T-helper 1 cell treated with Interleukin-12 subunit alpha and Interleukin-12 subunit beta and Interleukin-4 antibody, amounts not matched to agents 30 ng/mL and 1 ng/mL, for 36 hours (primary cell): ENCODE measurements at regions not wholly inside any gene's neighbourhood (a gene's known extent, or its start where the extent isn't known, plus 50 kb on each side); places are given as distances from the start of the nearest gene placed in this dataset.
"Not testable (repeated sequence)": the region's sequence is repeated elsewhere in the genome, so short reads cannot be mapped to it uniquely, and the experiment has no call there.

Experiments
- intact Hi-C: fragments of 100-400 bp; cut with micrococcal nuclease; formaldehyde crosslinking; loops from one replicate; pipeline ENCODE4 v1.15.1; 2024

DNA sequence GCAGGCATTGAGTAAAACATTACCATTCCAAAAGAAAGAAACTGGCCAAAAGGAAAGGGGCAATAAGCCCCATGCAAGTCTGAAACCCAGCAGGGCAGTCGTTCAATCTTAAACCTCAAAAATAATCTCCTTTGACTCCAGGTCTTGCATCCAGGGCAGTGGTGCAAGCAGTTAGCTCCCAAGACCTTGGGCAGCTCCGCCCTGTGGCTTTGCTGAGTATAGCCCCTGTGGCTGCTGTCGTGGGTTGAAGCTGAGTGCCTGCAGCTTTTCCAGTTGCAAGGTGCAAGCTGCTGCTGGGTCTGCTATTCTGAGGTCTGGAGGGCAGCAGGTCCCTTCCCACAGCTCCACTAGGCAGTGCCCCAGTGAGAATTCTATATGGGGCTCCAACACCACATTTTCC is 580.1 kb upstream of the AUTS2 start:
- intact Hi-C loops: no loop called here

DNA sequence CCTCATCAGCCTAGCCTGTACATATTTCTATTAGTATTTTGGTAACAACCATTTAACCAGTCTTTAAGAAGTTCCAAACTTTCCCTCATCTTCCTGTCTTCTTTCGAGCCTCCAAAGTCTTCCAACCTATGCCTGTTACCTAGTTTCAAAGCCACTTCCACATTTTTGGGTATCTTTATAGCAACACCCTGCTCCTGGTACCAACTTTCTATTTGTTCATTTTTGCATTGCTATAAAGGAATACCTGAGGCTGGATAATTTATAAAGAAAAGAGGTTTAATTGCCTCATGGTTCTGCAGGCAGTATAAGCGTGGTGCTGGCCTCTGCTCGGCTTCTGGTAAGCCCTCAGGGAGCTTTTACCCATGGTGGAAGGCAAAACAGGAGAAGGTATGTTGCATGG is 578.8 kb upstream of the AUTS2 start:
- intact Hi-C loops: no loop called here

DNA sequence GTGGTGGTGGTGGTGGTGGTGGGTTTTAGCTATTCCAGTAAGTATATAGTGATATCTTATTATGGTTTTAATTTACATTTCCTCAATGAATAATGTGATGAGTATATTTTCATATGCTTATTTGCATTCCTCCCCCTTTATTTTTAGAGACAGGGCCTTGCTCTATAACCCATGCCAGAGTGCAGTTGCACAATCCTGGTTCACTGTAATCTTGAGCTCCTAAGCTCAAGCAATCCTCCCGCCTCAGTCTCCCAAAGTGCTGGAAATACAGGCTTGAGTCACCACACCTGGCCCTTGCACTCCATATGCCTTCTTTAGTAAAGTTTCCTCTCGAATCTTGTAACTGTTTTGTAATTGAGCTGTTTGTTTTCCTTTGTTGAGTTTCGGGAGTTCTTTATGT is 577.7 kb upstream of the AUTS2 start:
- intact Hi-C loops: no loop called here

DNA sequence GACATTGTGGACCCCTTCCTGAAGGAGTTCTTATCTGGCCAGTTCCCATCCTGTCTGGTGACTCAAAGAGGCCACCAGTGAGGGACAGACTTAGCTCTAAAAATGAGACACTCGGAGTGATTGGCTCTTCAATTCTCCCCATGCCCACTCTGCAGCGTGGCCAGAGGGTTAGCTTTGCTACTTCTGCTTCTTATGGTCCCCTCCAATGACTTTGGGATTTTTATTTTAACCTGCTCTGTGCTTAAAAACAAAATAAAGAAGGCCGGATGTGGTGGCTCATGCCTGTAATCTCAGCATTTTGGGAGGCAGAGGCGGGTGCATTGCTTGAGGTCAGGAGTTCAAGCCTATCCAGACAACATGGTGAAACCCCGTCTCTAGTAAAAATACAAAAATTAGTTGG is 573.0 kb upstream of the AUTS2 start:
- intact Hi-C loops: no loop called here

DNA sequence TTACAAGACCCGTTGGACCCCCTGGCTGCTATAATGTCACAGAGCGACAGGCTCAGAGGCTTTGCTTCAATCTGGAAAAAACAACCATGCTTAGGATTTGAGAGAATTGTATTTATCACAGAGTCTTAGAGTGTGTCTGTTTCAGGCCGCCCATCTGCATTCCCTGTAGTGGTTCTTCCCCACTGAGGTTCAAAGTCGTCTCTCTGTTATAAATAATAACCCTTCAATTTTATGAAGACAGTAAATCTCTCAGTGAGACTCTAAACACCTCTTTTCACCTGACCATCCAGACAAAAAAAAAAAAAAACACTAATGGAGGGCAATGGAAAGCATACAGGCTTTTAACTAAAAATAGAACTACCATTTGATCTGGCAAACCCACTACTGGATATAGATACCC is 565.4 kb upstream of the AUTS2 start:
- intact Hi-C loops: no loop called here

DNA sequence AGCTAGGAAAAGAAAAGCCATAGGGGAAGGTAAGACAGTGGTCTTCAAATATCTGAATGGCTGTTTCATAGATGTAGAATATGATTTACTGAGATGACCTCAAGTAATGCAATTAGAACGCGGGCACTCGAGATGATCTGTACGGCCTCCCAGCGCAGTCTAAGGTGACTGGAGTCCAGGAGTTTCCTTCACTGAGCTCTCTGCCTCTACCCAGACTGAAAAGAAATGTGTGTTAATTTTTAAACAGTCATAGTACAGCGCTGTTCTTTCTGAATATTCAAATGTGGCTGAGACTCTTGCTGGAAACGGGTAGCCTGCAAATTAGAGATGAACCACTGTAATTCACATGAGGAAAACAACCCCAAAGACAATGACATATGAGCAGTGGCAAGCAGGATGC is 562.4 kb upstream of the AUTS2 start:
- intact Hi-C loops: no loop called here

DNA sequence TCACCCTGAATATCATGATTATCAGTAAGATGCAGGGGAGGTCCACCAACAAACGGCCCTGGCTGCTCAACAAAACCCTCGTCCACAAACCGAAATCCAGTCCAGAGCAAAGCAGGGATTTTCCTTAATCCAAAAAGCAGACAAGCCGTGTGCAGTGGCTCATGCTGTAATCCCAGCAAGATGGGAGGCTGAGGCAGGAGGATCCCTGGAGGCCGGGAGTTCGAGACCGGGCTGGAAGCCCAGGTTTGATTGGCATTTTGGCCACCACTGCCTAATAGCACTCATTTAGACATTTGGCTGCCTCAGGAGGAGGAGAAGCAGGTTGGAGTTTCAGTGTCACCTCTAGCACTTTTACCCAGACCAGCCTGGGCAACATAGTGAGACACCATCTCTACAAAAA is 562.0 kb upstream of the AUTS2 start:
- intact Hi-C loops: no loop called here

DNA sequence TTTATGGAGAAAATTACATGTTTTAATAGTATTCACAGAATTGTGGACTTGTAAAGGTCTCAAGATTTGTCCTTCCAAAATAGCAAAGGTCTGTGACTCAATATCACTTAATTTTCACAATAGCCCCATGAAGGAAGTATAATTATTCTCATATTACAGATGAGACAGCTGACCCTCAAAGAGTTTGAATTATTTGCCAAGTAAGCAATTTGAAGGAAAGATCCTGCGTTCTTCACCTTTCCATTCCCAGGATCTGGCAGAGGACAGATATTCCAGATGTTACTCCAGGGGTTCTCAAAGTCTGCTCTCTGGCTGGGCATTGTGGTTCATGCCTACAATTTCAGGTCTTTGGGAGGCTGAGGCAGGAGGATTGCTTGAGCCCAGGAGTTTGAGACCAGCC is 559.4 kb upstream of the AUTS2 start:
- intact Hi-C loops: no loop called here

DNA sequence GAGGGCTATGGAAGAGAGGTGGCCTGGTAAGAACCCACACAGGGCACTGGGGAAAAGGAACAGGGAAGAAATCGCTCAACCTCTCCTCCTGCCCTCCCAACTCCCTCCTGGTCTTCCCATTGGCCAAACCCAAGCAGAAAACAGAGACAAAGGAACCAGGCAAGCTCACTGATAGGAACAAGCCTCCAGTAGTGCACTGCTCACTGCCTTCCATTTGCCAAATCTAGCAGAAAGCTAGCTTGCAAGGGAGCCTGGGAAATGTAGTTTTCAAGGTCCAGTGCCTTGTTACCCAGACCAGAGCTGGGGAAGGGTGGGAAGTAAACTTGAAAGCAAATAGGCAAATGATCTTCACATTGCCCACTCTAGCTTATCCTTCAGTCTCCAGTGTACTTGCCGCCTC is 556.1 kb upstream of the AUTS2 start:
- intact Hi-C loops: no loop called here

DNA sequence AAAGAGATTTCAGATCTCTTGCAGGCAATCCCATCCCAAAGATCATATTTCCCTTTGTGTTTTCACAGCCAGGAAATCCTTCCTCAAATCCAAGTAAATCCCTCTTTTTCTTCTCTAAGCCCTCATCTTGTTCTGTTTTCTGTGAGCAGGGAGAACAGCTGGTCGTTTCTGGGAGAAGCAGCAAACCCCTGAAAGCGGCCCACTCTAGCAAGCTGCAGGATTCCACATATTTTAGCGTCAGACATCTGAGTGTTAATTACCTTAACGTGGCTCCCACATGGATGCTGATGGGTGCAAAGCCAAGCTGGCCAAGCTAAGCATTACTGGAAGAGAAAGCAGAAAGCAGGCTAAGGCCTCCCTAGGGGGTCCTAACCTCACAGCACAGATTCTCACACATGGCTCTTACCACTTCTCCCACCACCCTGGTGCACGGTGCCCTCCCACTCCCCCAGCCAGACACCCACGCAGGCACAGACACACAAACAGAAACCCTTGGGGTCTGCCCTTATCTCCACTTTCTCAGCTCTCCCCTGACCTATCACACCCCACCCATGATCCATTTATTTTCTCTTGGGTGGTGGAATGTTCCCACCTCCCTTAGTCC is 551.0 kb upstream of the AUTS2 start:
- intact Hi-C loops: no loop called here

DNA sequence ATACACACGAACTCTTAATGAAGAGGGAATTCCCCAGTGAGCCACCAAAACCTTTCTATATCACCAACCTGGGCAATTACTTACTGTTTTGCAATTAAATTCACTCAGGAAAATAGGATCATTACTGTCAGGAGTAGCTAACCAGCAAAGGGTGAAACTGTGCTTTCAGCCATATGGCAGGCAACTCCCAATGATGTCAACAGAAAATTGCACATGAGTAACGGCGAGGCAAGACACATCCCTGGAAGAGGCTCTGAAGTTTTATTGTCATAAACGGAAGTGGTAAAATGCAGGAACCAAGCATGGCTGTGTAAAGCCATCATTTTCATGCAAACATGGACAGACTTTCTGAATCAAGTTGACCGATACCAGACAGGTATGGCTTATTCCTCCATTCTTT is 548.9 kb upstream of the AUTS2 start:
- intact Hi-C loops: no loop called here

DNA sequence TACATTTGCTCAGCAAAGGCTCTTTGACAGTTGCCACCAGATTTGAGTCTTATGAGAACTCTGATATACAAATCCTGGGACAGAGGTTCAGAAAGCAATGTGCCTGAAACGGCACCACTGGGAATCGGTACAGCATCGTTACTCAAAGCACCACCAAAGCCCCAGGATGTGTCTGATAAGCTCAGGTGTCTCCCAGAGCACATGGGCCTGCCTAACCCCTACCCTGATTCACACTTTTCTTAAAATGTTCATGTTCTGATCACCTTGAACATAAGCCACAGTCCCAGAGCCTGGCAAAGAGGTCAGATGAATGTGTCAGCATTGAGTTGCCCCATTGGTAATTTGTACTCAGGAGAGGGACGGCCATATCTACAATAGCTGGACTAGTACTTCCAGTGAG is 545.8 kb upstream of the AUTS2 start:
- intact Hi-C loops: no loop called here

DNA sequence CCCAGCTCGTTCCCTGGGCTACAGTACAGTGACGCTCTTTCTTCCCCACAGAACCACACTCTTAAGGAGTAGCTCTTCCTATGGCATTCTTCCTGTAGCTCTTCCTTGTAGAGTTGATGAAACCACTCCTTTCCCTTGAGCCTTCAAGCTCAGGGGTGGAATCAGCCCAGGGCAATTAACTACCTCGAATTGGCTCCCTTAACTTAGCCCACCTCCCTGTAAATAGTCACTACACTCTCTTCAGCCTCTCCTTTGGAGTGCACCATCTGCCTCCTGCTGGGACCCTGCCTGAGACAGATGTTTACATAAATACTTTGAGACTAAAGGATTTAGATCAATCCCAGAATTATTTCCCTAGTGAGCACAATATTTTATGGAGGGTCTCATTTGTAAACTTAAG is 537.8 kb upstream of the AUTS2 start:
- intact Hi-C loops: no loop called here

DNA sequence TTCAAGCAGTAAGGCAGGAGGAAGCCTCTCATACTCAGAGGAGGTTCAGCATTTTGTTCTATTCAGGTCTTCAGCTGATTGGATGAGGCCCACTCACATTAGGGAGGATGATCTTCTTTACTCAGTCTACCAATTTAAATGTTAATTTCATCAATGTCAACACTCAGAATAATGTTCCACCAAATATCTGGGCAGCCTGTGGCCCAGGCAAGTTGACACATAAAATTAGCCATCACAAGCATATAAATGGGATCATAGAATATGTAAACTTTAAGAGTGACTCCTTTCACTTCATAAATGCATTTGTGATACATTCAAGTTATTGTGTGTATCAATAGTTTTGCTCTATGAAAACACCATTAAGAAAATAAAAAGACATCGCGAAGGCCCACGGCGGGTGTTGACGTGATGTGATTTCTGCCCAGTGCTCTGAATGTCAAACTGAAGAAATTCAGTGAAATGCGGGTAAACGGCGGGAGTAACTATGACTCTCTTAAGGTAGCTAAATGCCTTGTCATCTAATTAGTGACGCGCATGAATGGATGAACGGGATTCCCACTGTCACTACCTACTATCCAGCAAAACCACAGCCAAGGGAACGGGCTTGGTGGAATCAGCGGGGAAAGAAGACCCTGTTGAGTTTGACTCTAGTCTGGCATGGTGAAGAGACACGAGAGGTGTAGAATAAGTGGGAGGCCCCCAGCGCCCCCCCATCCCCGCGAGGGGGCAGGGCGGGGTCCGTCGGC is 536.1 kb upstream of the AUTS2 start:
- intact Hi-C loops: no loop called here

DNA sequence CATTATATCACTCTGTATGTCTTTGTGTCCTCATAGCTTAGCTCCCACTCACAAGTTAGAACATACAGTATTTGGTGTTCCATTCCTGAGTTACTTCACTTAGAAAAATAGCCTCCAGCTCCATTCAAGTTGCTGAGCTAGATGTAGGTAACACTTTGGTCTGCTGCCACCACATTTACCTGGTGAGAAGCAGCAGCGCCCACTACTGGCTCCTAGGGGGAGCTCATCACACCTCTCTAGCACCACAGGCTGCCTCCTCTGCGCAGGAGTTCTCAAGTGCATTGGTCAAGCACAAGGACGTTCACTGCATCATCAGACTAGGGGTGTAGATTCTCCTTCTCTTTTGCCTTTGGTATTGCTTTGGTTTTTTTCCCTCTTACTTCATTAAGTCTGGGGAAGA is 530.9 kb upstream of the AUTS2 start:
- intact Hi-C loops: no loop called here

DNA sequence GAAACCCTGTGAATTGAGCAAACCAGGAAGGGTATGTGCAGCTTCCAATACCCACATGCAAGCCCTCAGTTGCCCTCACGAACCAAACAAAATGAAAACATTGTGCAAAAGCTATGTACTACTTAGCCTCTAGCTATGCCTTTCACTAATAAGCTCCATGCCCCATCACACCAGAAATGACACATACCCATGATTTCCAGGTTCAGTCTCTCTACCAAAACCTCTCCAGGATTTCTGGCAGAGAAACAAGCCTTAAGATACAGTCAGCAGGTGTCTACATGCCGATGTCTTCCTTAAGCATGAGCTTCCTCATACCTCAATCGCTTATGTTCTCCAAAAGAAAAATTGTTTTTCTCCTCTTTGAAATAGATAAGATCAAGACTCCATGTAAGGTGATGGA is 527.8 kb upstream of the AUTS2 start:
- intact Hi-C loops: no loop called here

DNA sequence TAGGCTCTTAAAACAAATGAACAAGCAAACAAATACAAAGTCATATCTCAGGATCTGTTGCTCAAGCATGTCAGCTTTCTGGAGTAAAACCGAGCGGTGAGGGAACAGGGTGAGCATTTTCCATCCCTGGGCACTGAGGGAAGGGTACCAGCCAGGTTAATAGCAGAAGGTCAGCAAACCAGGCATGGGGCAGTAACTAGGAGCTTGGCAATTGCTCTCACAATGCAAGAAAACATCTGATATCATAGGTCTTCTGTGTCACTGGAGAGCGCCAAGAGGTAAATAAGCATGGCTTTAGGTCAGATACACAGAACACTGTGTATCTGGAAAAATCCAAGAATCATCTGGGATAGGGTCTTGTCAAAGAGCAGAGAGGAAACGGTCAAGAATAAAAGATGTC is 521.7 kb upstream of the AUTS2 start:
- intact Hi-C loops: no loop called here

DNA sequence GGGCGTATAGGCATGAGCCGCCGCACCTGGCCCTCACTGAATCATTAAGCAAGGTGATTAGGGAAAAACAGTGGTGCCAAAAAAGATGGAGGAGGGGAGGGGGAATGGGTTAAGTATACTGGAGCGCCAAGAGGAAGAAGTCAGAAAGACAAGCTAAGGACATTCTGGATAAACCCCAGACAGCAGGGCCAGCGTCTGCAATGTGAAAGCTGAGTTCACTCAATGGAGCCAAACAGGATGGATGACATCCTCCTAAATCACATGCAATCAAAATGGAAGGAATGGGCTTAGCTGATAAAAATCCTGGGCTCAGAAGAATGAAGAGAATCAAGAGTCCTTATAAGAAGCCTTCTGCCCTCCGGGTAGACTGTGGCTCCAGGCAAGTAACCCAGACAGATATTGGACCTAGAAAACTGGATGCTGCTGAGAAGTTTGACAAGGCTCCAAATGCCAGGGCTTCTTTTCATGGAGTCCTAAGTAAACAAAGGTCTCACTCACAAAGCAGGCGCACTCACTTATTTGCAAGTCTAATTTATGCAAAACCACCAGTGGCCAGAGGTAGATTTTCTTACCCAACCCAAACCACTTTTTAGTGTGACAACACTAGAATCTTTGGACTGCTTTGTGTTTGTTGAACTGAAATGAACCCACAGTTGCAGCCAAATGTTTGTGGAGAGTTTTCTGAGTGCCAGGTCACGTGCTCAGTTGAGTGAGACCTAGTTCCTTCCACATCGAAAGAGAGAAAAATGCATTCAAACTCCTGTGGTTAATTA is 519.1 kb upstream of the AUTS2 start:
- intact Hi-C loops: no loop called here

DNA sequence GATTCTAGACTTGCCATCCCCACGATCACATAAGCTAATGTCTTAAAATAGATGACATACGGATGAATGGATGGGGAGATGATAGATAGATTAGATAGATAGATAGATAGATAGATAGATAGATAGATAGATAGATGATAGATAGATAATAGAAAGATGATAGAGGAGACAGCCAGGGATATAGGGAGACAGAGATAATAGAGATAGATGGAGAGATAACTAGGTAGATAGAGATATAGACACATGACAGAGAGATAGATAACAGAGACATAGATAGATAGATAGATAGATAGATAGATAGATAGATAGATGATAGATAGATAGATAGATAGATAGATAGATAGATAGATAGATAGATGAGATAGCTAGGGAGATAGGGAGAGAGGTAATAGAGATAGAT is 511.0 kb upstream of the AUTS2 start:
- intact Hi-C loops: not testable (repeated sequence)

DNA sequence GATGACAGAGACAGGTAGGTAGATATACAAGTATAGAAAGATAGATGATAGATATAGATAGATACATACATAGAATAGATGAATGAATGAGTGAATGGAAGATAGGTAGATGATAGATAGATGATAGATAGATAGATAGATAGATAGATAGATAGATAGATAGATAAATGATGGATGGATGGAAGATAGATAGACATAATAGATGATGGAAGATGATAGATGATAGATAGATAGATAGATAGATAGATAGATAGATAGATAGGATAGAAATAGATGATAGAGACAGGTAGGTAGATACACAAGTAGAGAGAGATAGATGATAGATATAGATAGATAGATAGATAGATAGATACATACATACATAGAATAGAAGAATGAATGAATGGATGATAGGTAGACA is 510.1 kb upstream of the AUTS2 start:
- intact Hi-C loops: no loop called here

DNA sequence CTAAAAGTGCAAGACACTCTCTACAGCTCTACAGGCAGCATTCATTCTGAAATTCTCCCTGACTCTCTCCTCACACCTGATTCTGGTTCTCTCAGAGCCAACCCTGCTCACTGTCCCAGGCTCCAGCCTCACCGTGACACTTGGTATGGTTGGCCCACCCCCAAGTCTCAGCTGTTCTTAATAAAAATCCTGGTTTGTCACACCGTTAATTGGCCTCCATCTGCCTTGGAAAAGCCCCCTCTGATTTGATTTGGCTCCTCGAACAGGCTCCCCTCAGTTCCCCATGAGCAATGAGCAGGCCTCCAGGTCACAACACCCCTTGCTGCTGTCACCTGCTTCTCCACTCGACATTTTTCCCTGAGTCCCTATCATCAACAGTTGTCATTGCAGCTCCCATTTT is 507.3 kb upstream of the AUTS2 start:
- intact Hi-C loops: no loop called here

DNA sequence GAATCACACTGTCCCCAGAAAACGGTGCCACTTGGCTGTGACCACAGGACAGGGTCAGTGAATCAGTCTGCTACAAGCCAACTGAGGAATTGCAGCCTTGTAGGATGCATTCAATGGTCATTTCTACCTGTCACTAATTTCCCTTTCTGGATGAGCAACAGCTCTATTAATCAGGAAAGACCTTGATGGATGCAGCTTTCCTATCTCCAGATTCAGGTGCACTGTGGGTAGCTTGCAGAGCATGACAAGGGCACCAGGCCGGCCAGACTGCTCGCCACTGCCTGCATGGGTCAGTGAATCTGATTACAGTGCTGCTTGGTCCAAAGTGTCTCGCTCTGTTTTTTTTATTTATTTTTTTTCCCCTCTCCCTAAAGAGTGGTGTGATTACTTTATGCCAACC is 506.8 kb upstream of the AUTS2 start:
- intact Hi-C loops: no loop called here

DNA sequence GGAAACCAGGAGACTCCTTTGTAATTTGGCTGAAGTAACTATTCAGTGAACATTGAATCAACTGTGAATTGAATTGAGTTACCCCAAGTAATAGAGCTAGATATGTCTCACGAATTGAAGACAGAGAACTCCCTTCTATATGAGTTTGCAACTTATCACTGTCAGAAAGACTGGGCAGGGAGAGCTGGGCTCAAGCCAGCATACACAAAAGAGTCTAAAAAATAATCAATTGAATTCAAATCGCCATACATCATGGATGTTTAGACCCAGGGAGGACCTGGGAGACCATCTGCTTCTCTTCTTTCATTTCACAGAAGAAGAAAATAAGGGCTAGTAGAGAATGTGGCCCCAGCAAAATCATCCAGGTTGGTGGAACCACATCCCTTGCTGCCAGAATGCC is 503.1 kb upstream of the AUTS2 start:
- intact Hi-C loops: no loop called here
